ENCODE measurements at regions not wholly inside any gene's neighbourhood (a gene's known extent, or its start where the extent isn't known, plus 50 kb on each side); places are given as distances from the start of the nearest gene placed in this dataset.

DNA sequence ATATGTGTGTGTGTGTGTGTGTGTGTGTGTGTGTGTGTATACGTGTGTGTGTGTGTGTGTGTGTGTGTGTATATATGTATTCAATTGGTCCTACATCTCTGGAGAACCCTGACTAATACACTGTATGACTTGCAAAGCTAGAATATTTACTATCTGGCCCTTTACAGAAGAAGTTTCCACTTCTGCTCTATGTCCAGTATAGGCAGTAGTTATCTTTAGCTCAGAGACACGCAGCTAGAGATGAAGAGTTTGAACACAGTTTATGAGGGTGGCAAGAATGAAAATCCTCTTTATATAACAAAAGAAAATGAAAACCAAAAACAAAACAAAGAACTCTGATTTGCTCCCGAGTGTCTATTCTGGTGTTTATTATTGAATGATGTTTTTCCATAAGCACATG, 201.2 kb downstream of the ASB1 start:
- TF ChIP-seq, protein P1, sequence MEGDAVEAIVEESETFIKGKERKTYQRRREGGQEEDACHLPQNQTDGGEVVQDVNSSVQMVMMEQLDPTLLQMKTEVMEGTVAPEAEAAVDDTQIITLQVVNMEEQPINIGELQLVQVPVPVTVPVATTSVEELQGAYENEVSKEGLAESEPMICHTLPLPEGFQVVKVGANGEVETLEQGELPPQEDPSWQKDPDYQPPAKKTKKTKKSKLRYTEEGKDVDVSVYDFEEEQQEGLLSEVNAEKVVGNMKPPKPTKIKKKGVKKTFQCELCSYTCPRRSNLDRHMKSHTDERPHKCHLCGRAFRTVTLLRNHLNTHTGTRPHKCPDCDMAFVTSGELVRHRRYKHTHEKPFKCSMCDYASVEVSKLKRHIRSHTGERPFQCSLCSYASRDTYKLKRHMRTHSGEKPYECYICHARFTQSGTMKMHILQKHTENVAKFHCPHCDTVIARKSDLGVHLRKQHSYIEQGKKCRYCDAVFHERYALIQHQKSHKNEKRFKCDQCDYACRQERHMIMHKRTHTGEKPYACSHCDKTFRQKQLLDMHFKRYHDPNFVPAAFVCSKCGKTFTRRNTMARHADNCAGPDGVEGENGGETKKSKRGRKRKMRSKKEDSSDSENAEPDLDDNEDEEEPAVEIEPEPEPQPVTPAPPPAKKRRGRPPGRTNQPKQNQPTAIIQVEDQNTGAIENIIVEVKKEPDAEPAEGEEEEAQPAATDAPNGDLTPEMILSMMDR (IDR thresholded peaks at IDR 0.05): no peak
- no peak overlapping the region for H3K4me3 Mint-ChIP-seq (ENCODE audit: unreplicated experiment)
- no peak overlapping the region for H3K27ac Mint-ChIP-seq (ENCODE audit: unreplicated experiment)
- DNase-seq (ENCODE audit: low spot score): no peak
- H3K27me3 Mint-ChIP-seq (ENCODE audit: low read depth): peaks cover 22% of the 10 kb centered on the region
- H3K9me3 Mint-ChIP-seq (ENCODE audit: low read depth): peaks cover 18% of the 10 kb centered on the region
- H3K4me1 Mint-ChIP-seq (ENCODE audit: low read depth): no peaks in the 10 kb centered on the region
- H3K36me3 Mint-ChIP-seq (ENCODE audit: low read depth): peaks cover under 1% of the 10 kb centered on the region

- Mint-ChIP-seq H3K9me3 (ENCODE audit: low read depth) (peaks cover 16% of the 10 kb centered on the region), H3K4me1 (ENCODE audit: low read depth) (no peaks in the 10 kb centered on the region), H3K4me3 (ENCODE audit: unreplicated experiment) (no peak overlapping the region), H3K27ac (ENCODE audit: unreplicated experiment) (no peak overlapping the region), H3K36me3 (ENCODE audit: low read depth) (no peaks in the 10 kb centered on the region), H3K27me3 (ENCODE audit: low read depth) (peaks cover 24% of the 10 kb centered on the region)
- TF ChIP-seq, protein P1 (IDR thresholded peaks at IDR 0.05): no peak
- DNase-seq (ENCODE audit: low spot score): no peak
These were observed 202.3 kb downstream of the ASB1 start for GRCh38 chr2:238629064-238629463.

DNA sequence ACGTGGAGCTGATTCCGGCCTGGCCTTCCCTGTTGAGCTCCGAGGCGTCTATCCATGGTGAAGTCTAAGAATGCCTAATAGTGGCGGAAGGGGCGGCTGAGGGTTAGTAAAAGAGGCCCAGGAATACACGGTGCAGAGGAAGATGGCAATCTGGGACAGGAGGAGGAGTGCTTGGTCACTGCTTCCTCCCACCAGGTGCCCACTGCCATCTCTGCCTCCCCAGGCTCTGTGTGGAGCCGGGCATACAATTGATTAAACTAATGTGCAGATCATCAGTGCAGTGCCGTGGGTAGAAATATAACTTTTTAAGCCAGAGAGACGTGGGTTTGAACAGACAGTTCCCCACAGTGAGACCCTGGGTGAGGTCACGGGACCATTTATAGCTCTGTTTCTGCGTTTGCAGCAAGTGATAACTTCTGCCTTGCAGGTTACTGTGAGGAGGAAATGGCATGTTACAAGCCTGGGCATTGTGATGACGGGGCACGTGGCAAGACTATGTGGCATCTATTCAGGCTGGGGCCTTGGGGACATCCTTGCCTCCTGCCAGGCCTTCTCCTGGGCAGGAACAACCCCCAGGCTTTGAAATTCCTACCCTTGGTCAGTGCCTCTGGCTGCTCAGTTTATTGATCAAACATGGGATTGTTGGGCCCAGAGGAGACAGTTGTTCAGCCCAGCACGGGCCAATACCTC, 204.9 kb downstream of the ASB1 start:
- Mint-ChIP-seq H3K4me1 (ENCODE audit: low read depth) (peaks cover 6% of the 10 kb centered on the region), H3K9me3 (ENCODE audit: low read depth) (peaks cover 8% of the 10 kb centered on the region), H3K36me3 (ENCODE audit: low read depth) (no peaks in the 10 kb centered on the region), H3K27me3 (ENCODE audit: low read depth) (peaks cover 21% of the 10 kb centered on the region), H3K4me3 (ENCODE audit: unreplicated experiment) (no peak overlapping the region), H3K27ac (ENCODE audit: unreplicated experiment) (no peak overlapping the region)
- no peak for DNase-seq (ENCODE audit: low spot score)
- TF ChIP-seq, protein P1 (IDR thresholded peaks at IDR 0.05): no peak

GRCh38 chr2:238632181-238633060, 205.7 kb downstream of the ASB1 start:
- peaks cover 21% of the 10 kb centered on the region for H3K27me3 Mint-ChIP-seq (ENCODE audit: low read depth)

More at GRCh38 chr2:238632181-238633060, 205.7 kb downstream of the ASB1 start:
- no peak for DNase-seq (ENCODE audit: low spot score)
- peaks cover 3% of the 10 kb centered on the region for H3K9me3 Mint-ChIP-seq (ENCODE audit: low read depth)
- H3K4me1 Mint-ChIP-seq (ENCODE audit: low read depth): peaks cover 9% of the 10 kb centered on the region
- H3K27ac Mint-ChIP-seq (ENCODE audit: unreplicated experiment): no peak overlapping the region
- H3K4me3 Mint-ChIP-seq (ENCODE audit: unreplicated experiment): no peak overlapping the region
- no peaks in the 10 kb centered on the region for H3K36me3 Mint-ChIP-seq (ENCODE audit: low read depth)
- TF ChIP-seq, protein P1 (IDR thresholded peaks at IDR 0.05): no peak
